GM12878 (cell line): ENCODE measurements at regions not wholly inside any gene's neighbourhood (a gene's known extent, or its start where the extent isn't known, plus 50 kb on each side); places are given as distances from the start of the nearest gene placed in this dataset.

Experiments
- ATAC-seq: fragments of 200-7000 bp; cut with Tn5 transposase; 3 replicates; pipeline ENCODE4 v1.9.1; 2020; ENCODE audit warnings: mild to moderate bottlenecking, moderate library complexity
- BruUV-seq: library from RNA; stranded (reverse); fragments of 400-500 nt; replicated peaks from 2 replicates; lab custom pipeline; 2021; lab: Mats Ljungman, UMichigan
- CTCF ChIA-PET: fragments of 300-600 bp; sonication (Branson Sonifier 250); formaldehyde crosslinking; extraction: SDS; loops from one replicate; lab custom pipeline; 2021; ENCODE audit warnings: inconsistent platforms; lab: Yijun Ruan, JAX
- POLR2A ChIA-PET: fragments of 350-600 bp; formaldehyde crosslinking; extraction: SDS; loops from one replicate; lab custom pipeline; 2021; ENCODE audit warnings: inconsistent platforms; lab: Charles Lee
- RAD21 ChIA-PET: fragments of 300-600 bp; sonication (Branson Sonifier 250); formaldehyde crosslinking; loops from one replicate; lab custom pipeline; 2023; ENCODE audit warnings: antibody characterized with exemption; ENCODE audit not compliant: unreplicated experiment; lab: Charles Lee
- SMC1A ChIA-PET: fragments of 300-600 bp; sonication (Branson Sonifier 250); formaldehyde crosslinking; loops from one replicate; lab custom pipeline; 2023; ENCODE audit not compliant: unreplicated experiment, uncharacterized antibody; lab: Charles Lee
- DNase-seq: peaks from one replicate; pipeline ENCODE4 v3.0.0-alpha.2; 2011; ENCODE audit warnings: low read depth, low spot score
- FAIRE-seq: peaks from 3 replicates; lab custom pipeline; 2011; peaks lifted over from hg19 to GRCh38; lab: Jason Lieb, UNC
- H2AFZ ChIP-seq: 2 replicates; pipeline ENCODE4 v1.6.0; 2011; ENCODE audit warnings: low read depth, low read length, control low read depth; ENCODE audit not compliant: control insufficient read depth
- H3K27ac ChIP-seq: 2 replicates; pipeline ENCODE4 v1.5.1; 2011; ENCODE audit warnings: control low read depth; ENCODE audit not compliant: control insufficient read depth, insufficient read depth
- H3K27me3 ChIP-seq, 2 experiments: replicated peaks in 1 of 2; 2 replicates each; pipeline versions ENCODE4 v1.6.0 to v1.6.1; 2011; ENCODE audit warnings: low read length in 1 of 2; ENCODE audit not compliant: control insufficient read depth in 2 of 2, insufficient read depth in 2 of 2
- H3K36me3 ChIP-seq, 2 experiments: 2 replicates each; pipeline ENCODE4 v1.5.1; 2011; ENCODE audit warnings: low read length in 1 of 2; ENCODE audit not compliant: control insufficient read depth in 2 of 2, insufficient read depth in 2 of 2
- H3K4me1 ChIP-seq: 2 replicates; pipeline ENCODE4 v1.6.1; 2011; ENCODE audit warnings: mild to moderate bottlenecking, low read length, moderate library complexity, mixed read lengths; ENCODE audit not compliant: control insufficient read depth, insufficient read depth
- H3K4me2 ChIP-seq: 2 replicates; pipeline ENCODE4 v1.6.0; 2011; ENCODE audit warnings: control low read depth; ENCODE audit not compliant: control insufficient read depth, insufficient read depth
- H3K4me3 ChIP-seq: fragments of 200-600 bp; sonication (generic); 2 replicates; pipeline ENCODE4 v1.5.1; 2016
- H3K79me2 ChIP-seq: 2 replicates; pipeline ENCODE4 v1.6.0; 2011; ENCODE audit warnings: low read length; ENCODE audit not compliant: control insufficient read depth, insufficient read depth
- H3K9ac ChIP-seq: 2 replicates; pipeline ENCODE4 v1.8.0; 2011; ENCODE audit warnings: low read length, control low read depth, mixed read lengths; ENCODE audit not compliant: control insufficient read depth, insufficient read depth
- H3K9me3 ChIP-seq: replicated peaks from 3 replicates; pipeline ENCODE4 v1.5.1; 2011; ENCODE audit warnings: mild to moderate bottlenecking, low read length; ENCODE audit not compliant: control insufficient read depth, insufficient read depth
- H4K20me1 ChIP-seq: 2 replicates; pipeline ENCODE4 v1.6.0; 2011; ENCODE audit not compliant: control insufficient read depth, insufficient read depth
- IKZF1 ChIP-seq: fragments of 450-650 bp; conservative IDR thresholded peaks from 2 replicates; pipeline ENCODE4 v1.6.1; 2017; ENCODE audit warnings: antibody characterized with exemption, mild to moderate bottlenecking
- KLF5 ChIP-seq: fragments of 450-650 bp; IDR thresholded peaks from 2 replicates; pipeline ENCODE4 v1.6.1; 2014; ENCODE audit warnings: mild to moderate bottlenecking; ENCODE audit not compliant: partially characterized antibody
- PML ChIP-seq: IDR thresholded peaks from 2 replicates; pipeline ENCODE4 v1.6.1; 2012; ENCODE audit warnings: low read length, inconsistent platforms
- SMARCA5 ChIP-seq: fragments of 450-650 bp; IDR thresholded peaks from 2 replicates; pipeline ENCODE4 v1.6.1; 2017; ENCODE audit warnings: mild to moderate bottlenecking
- ZNF687 ChIP-seq: fragments of 450-650 bp; IDR thresholded peaks from 2 replicates; pipeline ENCODE4 v1.6.1; 2017; ENCODE audit warnings: mild to moderate bottlenecking, moderate library complexity
- WGBS: methylation state at CpG from one replicate; pipeline ENCODE4 v1.1.6; 2016; ENCODE audit warnings: low lambda C conversion rate; ENCODE audit not compliant: insufficient replicate concordance, insufficient coverage; ENCODE audit errors: missing lambda C conversion rate; 5-methylcytosine and 5-hydroxymethylcytosine counted together
- in situ Hi-C: fragments of 300-500 bp; cut with MboI; formaldehyde crosslinking; loops from 9 replicates; pipeline ENCODE4 v1.14.3; 2018; ENCODE audit warnings: mixed read lengths
- intact Hi-C: fragments of 100-400 bp; cut with micrococcal nuclease; formaldehyde crosslinking; loops from one replicate; pipeline ENCODE4 v1.14.2; 2022; ENCODE audit not compliant: unreplicated experiment
- TF ChIP-seq, protein P1 (sequence below): IDR thresholded peaks from 2 replicates; pipeline ENCODE4 v1.6.1; 2011; ENCODE audit warnings: borderline replicate concordance, low read depth, mild to moderate bottlenecking, moderate library complexity, mixed read lengths, low read length; ENCODE audit not compliant: insufficient read depth; ENCODE audit errors: extremely low read length
- TF ChIP-seq, protein P2 (sequence below): fragments of 450-650 bp; IDR thresholded peaks from 2 replicates; pipeline ENCODE4 v1.6.1; 2017; ENCODE audit warnings: mild to moderate bottlenecking

DNA sequence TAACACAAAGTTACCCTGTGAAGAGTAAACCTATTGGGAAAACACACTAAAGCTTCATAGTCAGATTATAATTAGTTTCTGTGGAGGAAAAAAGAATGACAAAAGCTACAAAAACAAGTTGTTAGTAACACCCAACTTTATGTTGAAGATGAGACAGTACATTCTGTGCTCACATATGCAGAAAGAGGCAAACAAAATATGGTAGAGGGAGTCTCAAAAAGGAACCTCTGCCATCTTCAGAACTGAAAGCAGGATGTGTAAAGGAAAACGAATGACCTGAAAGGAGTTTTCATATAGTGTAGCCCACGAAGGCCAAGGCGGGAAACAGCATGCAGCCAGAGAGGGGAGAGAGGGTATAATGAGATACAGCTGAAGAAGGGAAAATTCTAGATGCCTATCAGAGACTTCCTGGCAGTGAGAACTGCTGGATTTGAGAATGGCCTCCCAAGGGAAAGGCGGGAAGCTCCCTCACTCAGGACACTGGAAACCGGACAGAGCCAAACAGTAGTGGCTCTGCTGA, 84.1 kb upstream of the HEY2 start:
- no peak overlapping the region for H2AFZ ChIP-seq
- no peaks in the 10 kb centered on the region for H3K79me2 ChIP-seq
- no peak overlapping the region for H3K4me3 ChIP-seq
- POLR2A ChIA-PET, result no interaction called here
- no peaks in the 10 kb centered on the region for H3K36me3 ChIP-seq
- RAD21 ChIA-PET, result no interaction called here
- TF ChIP-seq PML, result no peak
- TF ChIP-seq, protein P1, sequence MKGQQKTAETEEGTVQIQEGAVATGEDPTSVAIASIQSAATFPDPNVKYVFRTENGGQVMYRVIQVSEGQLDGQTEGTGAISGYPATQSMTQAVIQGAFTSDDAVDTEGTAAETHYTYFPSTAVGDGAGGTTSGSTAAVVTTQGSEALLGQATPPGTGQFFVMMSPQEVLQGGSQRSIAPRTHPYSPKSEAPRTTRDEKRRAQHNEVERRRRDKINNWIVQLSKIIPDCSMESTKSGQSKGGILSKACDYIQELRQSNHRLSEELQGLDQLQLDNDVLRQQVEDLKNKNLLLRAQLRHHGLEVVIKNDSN, result no peak
- TF ChIP-seq, protein P2, sequence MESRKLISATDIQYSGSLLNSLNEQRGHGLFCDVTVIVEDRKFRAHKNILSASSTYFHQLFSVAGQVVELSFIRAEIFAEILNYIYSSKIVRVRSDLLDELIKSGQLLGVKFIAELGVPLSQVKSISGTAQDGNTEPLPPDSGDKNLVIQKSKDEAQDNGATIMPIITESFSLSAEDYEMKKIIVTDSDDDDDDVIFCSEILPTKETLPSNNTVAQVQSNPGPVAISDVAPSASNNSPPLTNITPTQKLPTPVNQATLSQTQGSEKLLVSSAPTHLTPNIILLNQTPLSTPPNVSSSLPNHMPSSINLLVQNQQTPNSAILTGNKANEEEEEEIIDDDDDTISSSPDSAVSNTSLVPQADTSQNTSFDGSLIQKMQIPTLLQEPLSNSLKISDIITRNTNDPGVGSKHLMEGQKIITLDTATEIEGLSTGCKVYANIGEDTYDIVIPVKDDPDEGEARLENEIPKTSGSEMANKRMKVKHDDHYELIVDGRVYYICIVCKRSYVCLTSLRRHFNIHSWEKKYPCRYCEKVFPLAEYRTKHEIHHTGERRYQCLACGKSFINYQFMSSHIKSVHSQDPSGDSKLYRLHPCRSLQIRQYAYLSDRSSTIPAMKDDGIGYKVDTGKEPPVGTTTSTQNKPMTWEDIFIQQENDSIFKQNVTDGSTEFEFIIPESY, result no peak
- TF ChIP-seq SMARCA5, result no peak
- TF ChIP-seq IKZF1, result no peak
- TF ChIP-seq ZNF687, result no peak
- no peak for TF ChIP-seq KLF5
- CTCF ChIA-PET, result no interaction called here
- no peak for FAIRE-seq
- in situ Hi-C loops (no loop called here), intact Hi-C loops (no loop called here)
- no peaks in the 10 kb centered on the region for H3K4me1 ChIP-seq
- H3K9me3 ChIP-seq, result no peaks in the 10 kb centered on the region
- BruUV-seq, result no TSS peak
- DNase-seq, result no peak
- no peak overlapping the region for H3K27ac ChIP-seq
- H3K4me2 ChIP-seq, result no peak overlapping the region
- no peak for ATAC-seq
- no peak overlapping the region for H3K9ac ChIP-seq
- no peaks in the 10 kb centered on the region for H4K20me1 ChIP-seq
- H3K27me3 ChIP-seq, result no peaks in the 10 kb centered on the region; a peak in 1 of 4 replicates
- 32% methylated on average over 5 of the region's 5 CpGs for WGBS
- SMC1A ChIA-PET, result no interaction called here
